ENCODE measurements at regions not wholly inside any gene's neighbourhood (a gene's known extent, or its start where the extent isn't known, plus 50 kb on each side); places are given as distances from the start of the nearest gene placed in this dataset.

GRCh38 chr20:59466107-59466815 lies 138.1 kb upstream of the PHACTR3 start:
- no peak for TF ChIP-seq ZNF274 (IDR thresholded peaks at IDR 0.05; ENCODE audit: low read depth, low read length)
- TF ChIP-seq YY1 (IDR thresholded peaks at IDR 0.05; ENCODE audit: insufficient read depth, insufficient read length), result no peak
